Right lobe of liver (tissue), 6 donors: ENCODE measurements at regions not wholly inside any gene's neighbourhood (a gene's known extent, or its start where the extent isn't known, plus 50 kb on each side); places are given as distances from the start of the nearest gene placed in this dataset.

Source experiments
- ATAC-seq, 4 donors: fragments of 200-7000 bp; cut with Tn5 transposase; one replicate each; pipeline ENCODE4 v1.9.1; 2020; ENCODE audit warnings: mild to moderate bottlenecking in 4 of 4, moderate library complexity in 4 of 4
- DNase-seq, 3 donors: peaks; one replicate each; pipeline ENCODE4 v3.0.0-alpha.2; 2020
- H3K27ac ChIP-seq, 3 donors: fragments of 200-600 bp; one replicate each; pipeline ENCODE4 v1.8.0; 2022
- H3K27me3 ChIP-seq, 2 donors: fragments of 200-600 bp; one replicate each; pipeline ENCODE4 v1.8.0; 2022
- H3K36me3 ChIP-seq, 4 donors: fragments of 200-600 bp; sonication (generic) in 1 of 4; one replicate each; pipeline versions ENCODE4 v1.5.1 to v1.8.0; 2017 to 2022; ENCODE audit warnings: control low read depth in 1 of 4
- H3K4me1 ChIP-seq, 4 donors: fragments of 200-600 bp; sonication (generic) in 1 of 4; one replicate each; pipeline versions ENCODE4 v1.5.1 to v1.8.0; 2017 to 2022; ENCODE audit warnings: control low read depth in 1 of 4
- H3K4me3 ChIP-seq, 3 donors: fragments of 200-600 bp; one replicate each; pipeline ENCODE4 v1.8.0; 2022
- H3K9me3 ChIP-seq, 4 donors: fragments of 200-600 bp; sonication (generic) in 1 of 4; one replicate each; pipeline versions ENCODE4 v1.5.1 to v1.8.0; 2017 to 2022; ENCODE audit warnings: control low read depth in 1 of 4
- POLR2A ChIP-seq: fragments of 450-650 bp; IDR thresholded peaks from one replicate; pipeline ENCODE4 v1.6.1; 2017; ENCODE audit warnings: antibody characterized with exemption, mild to moderate bottlenecking
- WGBS: methylation state at CpG from one replicate; pipeline ENCODE4 v1.1.6; 2018; ENCODE audit warnings: low coverage, low lambda C conversion rate; ENCODE audit not compliant: insufficient coverage; ENCODE audit errors: missing lambda C conversion rate; 5-methylcytosine and 5-hydroxymethylcytosine counted together
- intact Hi-C, 2 donors: fragments of 100-400 bp; cut with DNase I; formaldehyde crosslinking; loops; one replicate each; pipeline versions ENCODE4 v1.11.2 to v1.14.1; 2022
- TF ChIP-seq, protein P1 (sequence below), 4 donors: fragments of 200-600 bp in 3 of 4; fragments of 450-650 bp in 1 of 4; IDR thresholded peaks; one replicate each; pipeline versions ENCODE4 v1.5.1 to v1.8.0; 2016 to 2022; ENCODE audit warnings: antibody characterized with exemption in 4 of 4, mild to moderate bottlenecking in 2 of 4
- donor health status: DM: no; HTN: yes; CAD: no.
- donor health status: DM: no; HTN: no; CAD: no.
- donor health status: DM: no; HTN: no; CAD: no.
- donor health status: DM: no; HTN: yes; CAD: no.
- donor health status: DM: no; HTN: yes; CAD: no.

DNA sequence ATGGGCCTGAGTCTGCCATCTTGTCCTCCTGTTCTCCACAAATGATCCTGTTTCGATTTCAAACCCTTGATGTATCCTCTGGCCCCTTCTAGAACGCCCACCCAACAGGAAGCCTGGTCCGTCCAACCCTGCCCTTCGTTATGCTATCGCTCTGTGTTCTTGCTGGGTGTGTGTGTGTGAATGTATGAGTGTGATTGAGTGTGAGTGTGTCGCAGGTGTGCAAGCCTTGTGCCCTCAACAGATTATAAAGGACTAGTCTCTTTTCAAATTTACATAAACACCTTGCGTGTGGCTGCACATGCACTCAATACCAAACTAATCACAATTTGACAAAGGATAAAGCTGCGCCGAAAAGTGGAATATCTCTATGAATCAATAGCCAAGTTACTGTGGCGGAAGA is 149.5 kb upstream of the SALL3 start:
- no peaks in the 10 kb centered on the region for H3K9me3 ChIP-seq
- TF ChIP-seq POLR2A, result no peak
- TF ChIP-seq, protein P1, sequence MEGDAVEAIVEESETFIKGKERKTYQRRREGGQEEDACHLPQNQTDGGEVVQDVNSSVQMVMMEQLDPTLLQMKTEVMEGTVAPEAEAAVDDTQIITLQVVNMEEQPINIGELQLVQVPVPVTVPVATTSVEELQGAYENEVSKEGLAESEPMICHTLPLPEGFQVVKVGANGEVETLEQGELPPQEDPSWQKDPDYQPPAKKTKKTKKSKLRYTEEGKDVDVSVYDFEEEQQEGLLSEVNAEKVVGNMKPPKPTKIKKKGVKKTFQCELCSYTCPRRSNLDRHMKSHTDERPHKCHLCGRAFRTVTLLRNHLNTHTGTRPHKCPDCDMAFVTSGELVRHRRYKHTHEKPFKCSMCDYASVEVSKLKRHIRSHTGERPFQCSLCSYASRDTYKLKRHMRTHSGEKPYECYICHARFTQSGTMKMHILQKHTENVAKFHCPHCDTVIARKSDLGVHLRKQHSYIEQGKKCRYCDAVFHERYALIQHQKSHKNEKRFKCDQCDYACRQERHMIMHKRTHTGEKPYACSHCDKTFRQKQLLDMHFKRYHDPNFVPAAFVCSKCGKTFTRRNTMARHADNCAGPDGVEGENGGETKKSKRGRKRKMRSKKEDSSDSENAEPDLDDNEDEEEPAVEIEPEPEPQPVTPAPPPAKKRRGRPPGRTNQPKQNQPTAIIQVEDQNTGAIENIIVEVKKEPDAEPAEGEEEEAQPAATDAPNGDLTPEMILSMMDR (IDR thresholded peaks at IDR 0.05), result no peak
- H3K36me3 ChIP-seq, result no peaks in the 10 kb centered on the region
- no peak for DNase-seq
- ATAC-seq, result no peak
- no peak overlapping the region for H3K4me3 ChIP-seq
- intact Hi-C loops, result no loop called here
- no peak overlapping the region for H3K27ac ChIP-seq
- no peaks in the 10 kb centered on the region for H3K4me1 ChIP-seq
- H3K27me3 ChIP-seq, result no peaks in the 10 kb centered on the region
- 74% methylated on average over 9 of the region's 10 CpGs for WGBS

DNA sequence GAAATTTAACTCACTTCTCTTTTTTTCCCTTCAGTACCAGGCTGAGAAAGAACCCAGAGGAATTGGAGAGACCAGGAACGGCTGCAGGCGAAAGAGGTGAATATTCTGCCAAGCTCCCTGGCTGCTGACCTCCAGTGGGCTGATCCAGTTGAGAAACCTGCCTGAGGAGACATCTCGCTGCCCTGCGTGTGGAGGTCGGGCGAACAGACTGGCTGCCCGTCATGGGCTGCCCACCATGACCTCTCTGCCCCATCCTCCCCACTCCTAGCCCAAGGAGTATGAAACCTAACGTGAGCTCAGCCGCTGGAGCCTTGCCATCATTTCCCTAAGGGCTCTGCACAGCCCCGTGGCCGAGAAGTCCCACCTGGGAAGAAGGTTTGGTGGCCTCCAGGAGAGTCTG is 148.8 kb upstream of the SALL3 start:
- DNase-seq (no peak), ATAC-seq (peak in 1 of 4 donors; percentile 10)
- WGBS, result 74% methylated on average over 2 of the region's 11 CpGs
- Histone ChIP-seq H3K27ac (no peak overlapping the region), H3K9me3 (no peaks in the 10 kb centered on the region), H3K4me3 (no peak overlapping the region), H3K27me3 (no peaks in the 10 kb centered on the region), H3K36me3 (no peaks in the 10 kb centered on the region), H3K4me1 (no peaks in the 10 kb centered on the region)
- intact Hi-C loops, result no loop called here
- TF ChIP-seq, protein P1 (IDR thresholded peaks at IDR 0.05), result no peak
- TF ChIP-seq POLR2A, result no peak

DNA sequence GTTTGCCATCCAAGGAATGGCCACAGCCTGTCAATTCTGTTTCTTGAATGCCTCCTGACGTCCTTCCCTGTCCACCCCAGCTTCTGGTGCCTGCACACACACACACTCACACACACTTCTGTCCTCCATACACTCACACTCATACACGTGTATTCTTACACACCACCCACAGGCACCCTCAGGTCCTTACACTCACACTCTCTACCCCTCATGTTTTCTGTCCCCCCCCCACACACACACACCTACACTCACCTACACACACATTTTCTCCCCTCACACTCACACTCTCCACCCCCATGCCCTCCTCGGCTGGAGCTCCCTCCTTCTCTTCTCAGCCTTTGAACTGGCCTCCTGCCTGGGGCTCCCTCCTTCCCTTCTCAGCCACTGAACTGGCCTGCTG is 148.0 kb upstream of the SALL3 start:
- 22% methylated on average over 3 of the region's 3 CpGs for WGBS
- Histone ChIP-seq H3K4me1 (no peaks in the 10 kb centered on the region), H3K27me3 (no peaks in the 10 kb centered on the region), H3K9me3 (no peaks in the 10 kb centered on the region), H3K36me3 (no peaks in the 10 kb centered on the region), H3K4me3 (no peak overlapping the region), H3K27ac (no peak overlapping the region)
- intact Hi-C loops, result no loop called here
- TF ChIP-seq POLR2A, result no peak
- TF ChIP-seq, protein P1 (IDR thresholded peaks at IDR 0.05), result no peak
- ATAC-seq (no peak), DNase-seq (no peak)

DNA sequence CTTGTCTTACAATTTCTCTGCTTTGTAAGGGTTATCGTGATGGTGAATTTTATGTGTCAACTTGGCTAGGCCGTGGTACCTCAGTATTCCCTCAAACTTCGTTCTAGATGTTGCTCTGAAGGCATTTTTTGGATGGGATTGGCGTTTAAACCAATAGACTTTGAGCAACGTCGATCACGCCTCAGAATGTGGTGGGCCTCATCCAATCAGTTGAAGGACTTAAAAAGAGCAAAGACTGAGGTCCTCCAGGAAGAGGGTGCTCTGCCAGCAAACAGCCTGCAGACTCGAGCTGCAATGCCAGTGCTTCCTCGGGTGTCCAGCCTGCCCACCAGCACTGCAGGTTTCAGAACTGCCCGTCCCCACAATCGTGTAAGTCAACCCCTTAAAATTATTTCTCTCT is 145.8 kb upstream of the SALL3 start:
- WGBS, result 59% methylated on average over 11 of the region's 11 CpGs
- no peak overlapping the region for H3K27ac ChIP-seq
- DNase-seq, result no peak
- H3K4me1 ChIP-seq, result no peaks in the 10 kb centered on the region
- TF ChIP-seq, protein P1 (IDR thresholded peaks at IDR 0.05), result no peak
- TF ChIP-seq POLR2A, result no peak
- no peak overlapping the region for H3K4me3 ChIP-seq
- intact Hi-C loops, result no loop called here
- no peaks in the 10 kb centered on the region for H3K9me3 ChIP-seq
- no peaks in the 10 kb centered on the region for H3K36me3 ChIP-seq
- H3K27me3 ChIP-seq, result no peaks in the 10 kb centered on the region
- ATAC-seq, result no peak

DNA sequence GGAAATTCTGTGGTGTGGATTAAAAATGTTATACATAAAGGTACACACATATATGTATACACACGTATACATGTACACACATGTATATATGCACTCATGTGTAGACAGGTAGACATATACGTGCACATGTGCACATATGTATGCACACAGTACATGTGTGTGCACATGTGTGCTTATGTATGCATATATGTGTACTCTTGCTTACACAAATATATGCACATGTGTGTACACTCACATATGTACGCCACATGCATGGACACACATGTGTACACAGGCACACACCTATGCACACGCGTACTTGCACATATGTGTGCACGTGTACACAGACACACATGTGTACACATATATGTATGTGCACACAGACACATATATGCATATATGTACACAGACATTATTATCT is 142.8 kb upstream of the SALL3 start:
- DNase-seq, result no peak
- H3K9me3 ChIP-seq, result no peaks in the 10 kb centered on the region
- H3K27ac ChIP-seq, result no peak overlapping the region
- H3K36me3 ChIP-seq, result no peaks in the 10 kb centered on the region
- TF ChIP-seq, protein P1 (IDR thresholded peaks at IDR 0.05), result no peak
- no peak for TF ChIP-seq POLR2A
- no peaks in the 10 kb centered on the region for H3K27me3 ChIP-seq
- intact Hi-C loops, result no loop called here
- ATAC-seq, result no peak
- 60% methylated on average over 6 of the region's 6 CpGs for WGBS
- H3K4me3 ChIP-seq, result no peak overlapping the region
- H3K4me1 ChIP-seq, result no peaks in the 10 kb centered on the region
